AG04450 (cell line): ENCODE measurements at regions not wholly inside any gene's neighbourhood (a gene's known extent, or its start where the extent isn't known, plus 50 kb on each side); places are given as distances from the start of the nearest gene placed in this dataset.
"Not testable (repeated sequence)": the region's sequence is repeated elsewhere in the genome, so short reads cannot be mapped to it uniquely, and the experiment has no call there.

Source experiments
- CTCF ChIA-PET: fragments of 300-600, 350-600 bp; formaldehyde crosslinking; extraction: SDS; loops from one replicate; lab custom pipeline; 2022; ENCODE audit warnings: antibody characterized with exemption, inconsistent platforms; lab: Charles Lee
- POLR2A ChIA-PET: fragments of 350-600 bp; formaldehyde crosslinking; extraction: SDS; loops from one replicate; lab custom pipeline; 2021; ENCODE audit warnings: antibody characterized with exemption, inconsistent platforms; lab: Yijun Ruan, JAX
- DNase-seq: peaks from one replicate; pipeline ENCODE4 v3.0.0-alpha.2; 2011; ENCODE audit warnings: low read depth, low spot score
- H3K27ac ChIP-seq: one replicate; pipeline ENCODE4 v1.5.1; 2012; ENCODE audit warnings: low read depth, low read length, control low read depth
- H3K27me3 ChIP-seq: one replicate; pipeline ENCODE4 v1.6.0; 2012; ENCODE audit warnings: low read length; ENCODE audit not compliant: control insufficient read depth, insufficient read depth
- H3K4me3 ChIP-seq: 2 replicates; pipeline ENCODE4 v1.5.1; 2011; ENCODE audit warnings: mild to moderate bottlenecking, low read depth, low read length, control low read depth
- H3K9me3 ChIP-seq: 2 replicates; pipeline ENCODE4 v1.5.1; 2012; ENCODE audit warnings: low read length; ENCODE audit not compliant: control insufficient read depth, insufficient read depth
- TF ChIP-seq, protein P1 (sequence below): IDR thresholded peaks from 2 replicates; pipeline ENCODE4 v1.5.1; 2011; ENCODE audit warnings: low read depth, low read length, control low read depth, inconsistent platforms

DNA sequence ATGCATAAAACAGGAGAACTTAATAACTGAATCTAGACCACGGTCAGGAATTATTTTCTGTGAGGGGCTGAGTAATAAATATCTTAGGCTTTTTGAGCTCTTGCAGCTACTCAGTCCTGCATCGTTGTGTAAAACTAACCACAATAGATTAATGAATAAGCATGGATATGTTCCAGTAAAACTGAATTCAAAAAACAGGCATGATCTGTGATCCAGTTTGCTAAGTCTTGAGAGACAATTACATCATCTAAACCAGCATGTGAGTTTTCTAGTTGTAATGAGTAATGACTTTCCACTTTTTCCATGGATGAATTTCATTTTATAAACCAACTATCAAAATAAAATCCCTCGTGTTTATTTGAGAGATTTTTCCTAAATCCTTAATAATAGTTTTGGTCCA, 336.8 kb downstream of the RFPL4B start:
- Histone ChIP-seq H3K27ac (no peak overlapping the region), H3K4me3 (no peak overlapping the region), H3K9me3 (no peaks in the 10 kb centered on the region), H3K27me3 (no peaks in the 10 kb centered on the region)
- TF ChIP-seq, protein P1, sequence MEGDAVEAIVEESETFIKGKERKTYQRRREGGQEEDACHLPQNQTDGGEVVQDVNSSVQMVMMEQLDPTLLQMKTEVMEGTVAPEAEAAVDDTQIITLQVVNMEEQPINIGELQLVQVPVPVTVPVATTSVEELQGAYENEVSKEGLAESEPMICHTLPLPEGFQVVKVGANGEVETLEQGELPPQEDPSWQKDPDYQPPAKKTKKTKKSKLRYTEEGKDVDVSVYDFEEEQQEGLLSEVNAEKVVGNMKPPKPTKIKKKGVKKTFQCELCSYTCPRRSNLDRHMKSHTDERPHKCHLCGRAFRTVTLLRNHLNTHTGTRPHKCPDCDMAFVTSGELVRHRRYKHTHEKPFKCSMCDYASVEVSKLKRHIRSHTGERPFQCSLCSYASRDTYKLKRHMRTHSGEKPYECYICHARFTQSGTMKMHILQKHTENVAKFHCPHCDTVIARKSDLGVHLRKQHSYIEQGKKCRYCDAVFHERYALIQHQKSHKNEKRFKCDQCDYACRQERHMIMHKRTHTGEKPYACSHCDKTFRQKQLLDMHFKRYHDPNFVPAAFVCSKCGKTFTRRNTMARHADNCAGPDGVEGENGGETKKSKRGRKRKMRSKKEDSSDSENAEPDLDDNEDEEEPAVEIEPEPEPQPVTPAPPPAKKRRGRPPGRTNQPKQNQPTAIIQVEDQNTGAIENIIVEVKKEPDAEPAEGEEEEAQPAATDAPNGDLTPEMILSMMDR: no peak
- DNase-seq: peak; percentile 61
- POLR2A ChIA-PET: no interaction called here
- CTCF ChIA-PET: no interaction called here

DNA sequence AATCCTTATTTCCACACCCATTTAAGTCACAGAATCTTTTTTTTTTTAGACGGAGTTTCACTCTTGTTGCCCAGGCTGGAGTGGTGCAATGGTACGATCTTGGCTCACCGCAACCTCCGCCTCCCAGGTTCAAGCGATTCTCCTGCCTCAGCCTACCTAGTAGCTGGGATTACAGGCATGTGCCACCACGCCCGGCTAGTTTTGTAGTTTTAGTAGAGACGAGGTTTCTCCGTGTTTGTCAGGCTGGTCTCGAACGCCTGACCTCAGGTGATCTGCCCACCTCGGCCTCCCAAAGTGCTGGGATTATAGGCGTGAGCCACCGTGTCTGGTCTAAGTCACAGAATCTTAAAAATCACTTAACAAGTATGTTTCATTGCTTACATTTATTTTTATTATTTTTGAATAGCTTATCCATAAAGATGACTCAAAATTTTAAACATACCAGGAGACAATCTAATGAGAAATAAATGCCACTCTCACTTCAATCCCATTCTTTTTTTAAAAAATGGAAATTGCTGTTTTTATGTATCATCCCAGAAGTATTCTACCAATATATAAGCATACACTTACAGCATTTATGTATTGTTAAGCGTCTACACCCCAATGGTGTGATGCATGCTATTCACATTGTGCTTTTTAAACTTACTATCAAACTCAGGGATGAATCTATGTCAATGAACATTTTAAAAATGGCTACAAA, 338.5 kb downstream of the RFPL4B start:
- H3K27ac ChIP-seq, DNase-seq, H3K27me3 ChIP-seq, H3K4me3 ChIP-seq, CTCF ChIA-PET, POLR2A ChIA-PET, H3K9me3 ChIP-seq: not testable (repeated sequence)

DNA sequence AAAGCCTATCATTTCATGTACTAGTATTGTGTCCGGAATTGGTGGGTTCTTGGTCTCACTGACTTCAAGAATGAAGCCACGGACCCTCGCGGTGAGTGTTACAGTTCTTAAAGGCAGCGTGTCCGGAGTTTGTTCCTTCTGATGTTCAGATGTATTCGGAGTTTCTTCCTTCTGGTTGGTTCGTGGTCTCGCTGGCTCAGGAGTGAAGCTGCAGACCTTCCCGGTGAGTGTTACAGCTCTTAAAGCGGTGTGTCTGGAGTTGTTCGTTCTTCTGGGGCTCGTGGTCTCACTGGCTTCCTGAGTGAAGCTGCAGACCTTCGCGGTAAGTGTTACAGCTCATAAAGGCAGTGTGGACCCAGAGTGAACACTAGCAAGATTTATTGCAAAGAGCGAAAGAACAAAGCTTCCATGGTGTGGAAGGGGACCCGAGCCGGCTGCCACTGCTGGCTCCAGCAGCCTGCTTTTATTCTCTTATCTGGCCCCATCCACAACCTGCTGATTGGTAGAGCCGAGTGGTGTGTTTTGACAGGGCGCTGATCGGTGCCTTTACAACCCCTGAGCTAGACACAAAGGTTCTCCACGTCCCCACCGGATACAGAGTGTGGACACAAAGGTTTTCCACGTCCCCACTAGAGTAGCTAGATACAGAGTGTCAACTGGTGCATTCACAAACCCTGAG, 341.5 kb downstream of the RFPL4B start:
- H3K27ac ChIP-seq, POLR2A ChIA-PET, CTCF ChIA-PET, DNase-seq, H3K27me3 ChIP-seq, H3K9me3 ChIP-seq, H3K4me3 ChIP-seq: not testable (repeated sequence)

DNA sequence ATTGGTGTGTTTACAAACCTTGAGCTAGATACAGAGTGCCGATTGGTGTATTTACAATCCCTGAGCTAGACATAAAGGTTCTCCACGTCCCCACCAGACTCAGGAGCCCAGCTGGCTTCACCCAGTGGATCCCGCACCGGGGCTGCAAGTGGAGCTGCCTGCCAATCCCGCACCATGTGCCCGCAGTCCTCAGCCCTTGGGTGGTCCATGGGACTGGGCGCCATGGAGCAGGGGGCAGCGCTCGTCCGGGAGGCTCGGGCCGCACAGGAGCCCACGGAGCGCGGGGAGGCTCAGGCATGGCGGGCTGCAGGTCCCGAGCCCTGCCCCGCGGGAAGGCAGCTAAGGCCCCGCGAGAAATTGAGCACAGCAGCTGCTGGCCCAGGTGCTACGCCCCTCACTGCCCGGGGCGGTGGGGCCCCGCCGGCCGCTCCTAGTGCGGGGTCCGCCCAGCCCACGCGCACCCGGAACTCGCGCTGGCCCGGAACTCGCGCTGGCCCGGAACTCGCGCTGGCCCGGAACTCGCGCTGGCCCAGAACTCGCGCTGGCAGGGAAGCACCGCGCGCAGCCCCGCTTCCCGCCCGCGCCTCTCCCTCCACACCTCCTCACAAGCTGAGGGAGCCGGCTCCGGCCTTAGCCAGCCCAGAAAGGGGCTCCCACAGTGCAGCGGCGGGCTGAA, 342.2 kb downstream of the RFPL4B start:
- DNase-seq, POLR2A ChIA-PET, H3K4me3 ChIP-seq, H3K9me3 ChIP-seq, H3K27me3 ChIP-seq, CTCF ChIA-PET, H3K27ac ChIP-seq: not testable (repeated sequence)

DNA sequence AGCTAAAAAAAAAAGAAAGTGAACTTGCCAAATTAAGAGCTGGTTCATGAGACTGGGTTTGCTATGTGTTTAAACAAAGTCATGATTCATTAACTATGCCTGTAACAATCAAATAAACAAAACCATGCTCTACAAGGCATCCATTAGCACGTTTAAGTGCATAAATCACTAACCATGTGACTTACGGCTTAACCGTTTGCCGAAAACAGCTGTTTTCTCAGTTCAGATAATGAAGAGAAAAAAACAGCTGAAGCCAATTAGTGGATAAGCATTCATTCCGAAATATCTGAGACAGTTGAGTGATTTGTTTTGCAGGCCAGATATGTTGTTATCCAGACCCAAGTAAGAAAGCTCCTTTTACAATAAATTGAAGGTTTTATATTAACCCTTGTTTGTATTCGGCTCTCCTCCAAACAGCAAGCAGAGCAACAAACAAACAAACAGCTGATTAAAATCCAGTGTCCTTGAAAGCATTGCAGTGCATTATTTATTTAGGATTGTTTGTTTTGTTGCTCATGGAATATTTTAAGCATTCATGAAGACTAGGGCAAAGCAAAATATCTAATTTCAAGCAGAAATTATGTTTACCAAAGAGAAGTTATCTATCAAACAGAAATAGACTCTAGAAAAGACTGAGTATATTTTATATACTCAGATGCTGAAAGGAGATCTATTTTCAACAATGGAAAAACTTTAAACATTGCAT, 343.5 kb downstream of the RFPL4B start:
- no peaks in the 10 kb centered on the region for H3K27me3 ChIP-seq
- POLR2A ChIA-PET: interaction anchor here (0.5 to 1.2 kb wide), 4 partner anchors 11 to 508 kb away, joined by 3 to 5 read pairs (median 3); no protein-coding TSS in a partner anchor
- H3K4me3 ChIP-seq: no peak overlapping the region
- TF ChIP-seq, protein P1: no peak
- H3K9me3 ChIP-seq: peaks cover 4% of the 10 kb centered on the region; the same call in 1 of the 2 replicates
- H3K27ac ChIP-seq: no peak overlapping the region
- DNase-seq: no peak
- CTCF ChIA-PET: interaction anchor here (0.6 to 1.2 kb wide), 2 partner anchors 80 to 1246 kb away, joined by 3 read pairs; no protein-coding TSS in a partner anchor

DNA sequence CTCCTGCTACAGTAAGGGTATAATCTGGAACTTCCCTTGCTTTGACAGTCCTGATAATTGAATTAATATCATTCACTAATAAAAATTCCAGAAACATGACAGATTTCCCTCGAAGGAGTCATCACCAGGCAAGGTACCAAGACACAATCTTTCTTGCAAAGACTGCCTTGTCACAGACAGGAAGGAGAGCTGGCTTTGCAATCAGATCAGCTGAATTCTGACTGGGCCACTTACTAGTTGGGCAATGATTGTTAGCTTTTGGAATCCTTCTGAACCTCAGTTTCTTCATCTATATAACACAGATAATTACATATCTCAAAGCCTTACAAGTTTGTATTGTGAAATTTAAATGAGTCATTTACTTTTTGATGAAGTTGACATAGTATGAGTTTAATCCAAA, 344.2 kb downstream of the RFPL4B start:
- Histone ChIP-seq H3K27ac (no peak overlapping the region), H3K9me3 (peaks cover 4% of the 10 kb centered on the region; the same call in 1 of the 2 replicates), H3K4me3 (no peak overlapping the region), H3K27me3 (no peaks in the 10 kb centered on the region)
- ChIA-PET POLR2A (interaction anchor here (0.6 to 1.2 kb wide), 2 partner anchors 12 to 129 kb away, joined by 3 to 5 read pairs; no protein-coding TSS in a partner anchor), CTCF (interaction anchor here (1.2 kb wide), 1 partner anchor 1245 kb away, joined by 3 read pairs; no protein-coding TSS in a partner anchor)
- peak; percentile 37 for DNase-seq
- TF ChIP-seq, protein P1: no peak
